HEK293 (cell line): ENCODE measurements at regions not wholly inside any gene's neighbourhood (a gene's known extent, or its start where the extent isn't known, plus 50 kb on each side); places are given as distances from the start of the nearest gene placed in this dataset.

ENCODE experiments used
- CTCF ChIP-seq: fragments of 450-650 bp; formaldehyde crosslinking; IDR thresholded peaks from 2 replicates; pipeline ENCODE4 v1.5.1; 2016; ENCODE audit warnings: missing biosample characterization, missing genetic modification characterization
- KLF10 ChIP-seq: fragments of 450-650 bp; IDR thresholded peaks from 2 replicates; pipeline ENCODE4 v1.5.1; 2018; ENCODE audit warnings: missing biosample characterization, mild to moderate bottlenecking, missing genetic modification characterization
- PATZ1 ChIP-seq: fragments of 450-650 bp; formaldehyde crosslinking; IDR thresholded peaks from 2 replicates; pipeline ENCODE4 v1.5.1; 2016; ENCODE audit warnings: missing biosample characterization, missing genetic modification characterization
- ZNF626 ChIP-seq: fragments of 450-650 bp; sonication (Bioruptor Pico); formaldehyde crosslinking; IDR thresholded peaks from 2 replicates; pipeline ENCODE4 v1.5.1; 2018; ENCODE audit warnings: missing biosample characterization, missing genetic modification characterization, inconsistent platforms
- ZNF664 ChIP-seq: fragments of 450-650 bp; formaldehyde crosslinking; IDR thresholded peaks from 2 replicates; pipeline ENCODE4 v1.5.1; 2016; ENCODE audit warnings: missing biosample characterization, missing genetic modification characterization
- ZNF747 ChIP-seq: fragments of 450-650 bp; formaldehyde crosslinking; IDR thresholded peaks from 2 replicates; pipeline ENCODE4 v1.5.1; 2016; ENCODE audit warnings: missing biosample characterization, missing genetic modification characterization
- ZNF792 ChIP-seq: fragments of 450-650 bp; formaldehyde crosslinking; IDR thresholded peaks from 2 replicates; pipeline ENCODE4 v1.5.1; 2016; ENCODE audit warnings: missing biosample characterization, missing genetic modification characterization
- ZNF837 ChIP-seq: fragments of 450-650 bp; formaldehyde crosslinking; IDR thresholded peaks from 2 replicates; pipeline ENCODE4 v1.5.1; 2016; ENCODE audit warnings: missing biosample characterization, missing genetic modification characterization

- TF ChIP-seq ZNF837 (tag by site-specific recombination): no peak
- TF ChIP-seq CTCF (tag by site-specific recombination): no peak
- no peak for TF ChIP-seq ZNF664
- TF ChIP-seq ZNF747 (tag by site-specific recombination): no peak
- no peak for TF ChIP-seq PATZ1
- TF ChIP-seq ZNF792 (tag by site-specific recombination): no peak
- no peak for TF ChIP-seq KLF10 (tag by site-specific recombination)
- TF ChIP-seq ZNF626: no peak
These were observed 175.8 kb upstream of the CCDC150 start for GRCh38 chr2:196463706-196464105.
